Epidermal melanocyte (primary cell): ENCODE measurements at regions not wholly inside any gene's neighbourhood (a gene's known extent, or its start where the extent isn't known, plus 50 kb on each side); places are given as distances from the start of the nearest gene placed in this dataset.
"Not testable (repeated sequence)": the region's sequence is repeated elsewhere in the genome, so short reads cannot be mapped to it uniquely, and the experiment has no call there.

Experiments used
- DNase-seq: peaks from one replicate; pipeline ENCODE4 v3.0.0; 2011; ENCODE audit warnings: low spot score; ENCODE audit not compliant: insufficient read length

GRCh38 chr18:1104181-1104881 lies 199.7 kb downstream of the ADCYAP1 start:
- no peak for DNase-seq

- no peak for DNase-seq
Observed at GRCh38 chr18:1124495-1124894, 219.8 kb downstream of the ADCYAP1 start.

- DNase-seq, result no peak
Observed at GRCh38 chr18:1133541-1133940, 228.9 kb downstream of the ADCYAP1 start.

GRCh38 chr18:1147730-1148129 lies 243.1 kb downstream of the ADCYAP1 start:
- DNase-seq, result no peak

- no peak for DNase-seq
Observed at GRCh38 chr18:1149709-1150108, 245.0 kb downstream of the ADCYAP1 start.

GRCh38 chr18:1150344-1150743 lies 245.7 kb downstream of the ADCYAP1 start:
- DNase-seq, result no peak

- not testable (repeated sequence) for DNase-seq
Observed at GRCh38 chr18:1152958-1153357, 248.3 kb downstream of the ADCYAP1 start.

- no peak for DNase-seq
Observed at GRCh38 chr18:1173593-1173992, 268.9 kb downstream of the ADCYAP1 start.

GRCh38 chr18:1177232-1177631 lies 272.6 kb downstream of the ADCYAP1 start:
- no peak for DNase-seq

GRCh38 chr18:1191341-1191740 lies 286.7 kb downstream of the ADCYAP1 start:
- DNase-seq, result no peak

- DNase-seq, result no peak
Observed at GRCh38 chr18:1213126-1213525, 308.5 kb downstream of the ADCYAP1 start.

GRCh38 chr18:1222880-1223279 lies 318.2 kb downstream of the ADCYAP1 start:
- no peak for DNase-seq

- no peak for DNase-seq
Observed at GRCh38 chr18:1227025-1227424, 322.4 kb downstream of the ADCYAP1 start.

- no peak for DNase-seq
Observed at GRCh38 chr18:1229634-1230033, 325.0 kb downstream of the ADCYAP1 start.

GRCh38 chr18:1232867-1233266 lies 328.2 kb downstream of the ADCYAP1 start:
- no peak for DNase-seq

GRCh38 chr18:1240701-1241100 lies 336.0 kb downstream of the ADCYAP1 start:
- DNase-seq, result no peak

- no peak for DNase-seq
Observed at GRCh38 chr18:1244397-1245122, 339.9 kb downstream of the ADCYAP1 start.

- DNase-seq, result no peak
Observed at GRCh38 chr18:1246827-1247226, 342.2 kb downstream of the ADCYAP1 start.

GRCh38 chr18:1252534-1252933 lies 347.9 kb downstream of the ADCYAP1 start:
- no peak for DNase-seq

- no peak for DNase-seq
Observed at GRCh38 chr18:1252936-1253335, 348.3 kb downstream of the ADCYAP1 start.

- DNase-seq, result no peak
Observed at GRCh38 chr18:1253827-1254226, 349.2 kb downstream of the ADCYAP1 start.

- DNase-seq, result no peak
Observed at GRCh38 chr18:1261054-1261453, 356.4 kb downstream of the ADCYAP1 start.

GRCh38 chr18:1267021-1267420 lies 362.4 kb downstream of the ADCYAP1 start:
- DNase-seq, result no peak
